ENCODE measurements at regions not wholly inside any gene's neighbourhood (a gene's known extent, or its start where the extent isn't known, plus 50 kb on each side); places are given as distances from the start of the nearest gene placed in this dataset.

DNA sequence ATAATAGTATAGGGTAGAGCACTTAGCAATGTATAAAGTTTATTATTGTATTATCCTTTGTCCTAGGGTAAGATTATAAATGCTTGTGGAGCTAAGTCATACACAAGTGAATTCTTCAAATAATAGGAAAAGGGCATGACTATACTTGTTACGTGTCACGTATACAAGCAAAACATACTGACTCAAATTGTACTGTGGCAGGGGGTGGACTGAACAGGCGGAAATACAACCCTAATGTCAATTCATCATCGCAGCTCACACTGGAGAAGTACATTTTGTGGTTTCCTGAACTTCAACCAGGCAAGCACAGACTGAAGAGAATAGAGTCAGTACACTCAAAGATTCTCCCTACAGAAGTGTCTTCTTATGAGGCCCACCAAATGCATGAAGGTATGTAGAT is 201.0 kb downstream of the MBD2 start:
- Histone ChIP-seq H3K36me3 (ENCODE audit: control insufficient read depth, insufficient read depth, low read length) (no peaks in the 10 kb centered on the region), H3K4me1 (ENCODE audit: control insufficient read depth, insufficient read depth, low read length) (peaks cover 1% of the 10 kb centered on the region; the same call in 1 of the 2 replicates), H3K27me3 (ENCODE audit: control insufficient read depth, insufficient read depth, low read length) (no peaks in the 10 kb centered on the region), H3K27ac (ENCODE audit: low read length) (no peak overlapping the region), H3K9me3 (ENCODE audit: control insufficient read depth, insufficient read depth, low read length) (no peaks in the 10 kb centered on the region), H3K4me3 (ENCODE audit: low read length) (no peak overlapping the region)
- DNase-seq (ENCODE audit: low read depth, low spot score) = no peak
- no CpG with 5 or more reads among the region's 4 CpGs for WGBS (ENCODE audit: insufficient coverage, insufficient read length)

DNA sequence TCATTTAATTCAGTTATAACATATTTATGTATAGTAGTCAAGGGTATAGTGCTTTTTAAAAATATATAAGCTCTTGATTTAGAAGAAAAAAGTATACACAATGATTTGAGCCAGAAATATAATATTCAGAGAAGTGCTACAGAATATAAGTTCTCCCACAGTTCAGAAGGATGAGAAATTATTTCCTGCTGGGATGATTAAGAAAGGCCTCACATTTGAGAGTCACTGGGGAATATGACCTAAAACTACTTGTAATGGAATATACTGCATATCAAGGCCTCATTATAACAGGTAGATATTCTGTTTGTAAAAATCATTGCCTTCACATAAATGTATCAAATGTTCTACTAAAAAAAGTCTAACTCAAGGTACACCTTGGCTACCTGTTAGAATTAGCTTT is 203.5 kb downstream of the MBD2 start:
- Histone ChIP-seq H3K36me3 (ENCODE audit: control insufficient read depth, insufficient read depth, low read length) (no peaks in the 10 kb centered on the region), H3K4me3 (ENCODE audit: low read length) (no peak overlapping the region), H3K9me3 (ENCODE audit: control insufficient read depth, insufficient read depth, low read length) (no peaks in the 10 kb centered on the region), H3K4me1 (ENCODE audit: control insufficient read depth, insufficient read depth, low read length) (no peaks in the 10 kb centered on the region), H3K27me3 (ENCODE audit: control insufficient read depth, insufficient read depth, low read length) (no peaks in the 10 kb centered on the region), H3K27ac (ENCODE audit: low read length) (no peak overlapping the region)
- DNase-seq (ENCODE audit: low read depth, low spot score) = no peak

DNA sequence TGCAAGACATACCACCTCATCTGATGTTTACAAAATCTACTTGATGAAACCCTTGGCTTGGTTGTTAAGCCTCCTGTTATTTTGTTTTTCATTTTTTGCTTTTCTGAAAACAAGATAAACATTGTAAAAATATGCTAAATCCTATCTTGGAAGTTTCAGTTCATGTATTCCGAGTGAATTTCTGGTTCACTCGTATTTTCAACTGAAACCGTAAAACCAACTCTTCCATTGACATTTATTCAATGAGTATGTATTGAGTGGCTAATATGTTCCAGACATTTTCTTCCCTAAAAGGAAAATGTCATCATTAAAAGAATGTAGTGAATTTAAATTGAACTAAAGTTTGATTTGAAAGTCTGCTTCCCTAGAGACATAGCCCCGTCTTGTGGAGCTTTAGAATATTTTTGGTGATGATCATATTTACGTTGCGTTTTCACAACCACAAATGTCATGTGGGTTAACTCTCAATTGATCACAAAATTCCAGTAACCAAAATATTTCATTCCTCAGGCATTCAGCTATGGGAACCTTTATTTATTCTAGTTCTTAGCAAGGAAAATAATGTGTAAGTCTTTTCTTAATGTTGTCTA is 204.2 kb downstream of the MBD2 start:
- Histone ChIP-seq H3K4me1 (ENCODE audit: control insufficient read depth, insufficient read depth, low read length) (no peaks in the 10 kb centered on the region), H3K36me3 (ENCODE audit: control insufficient read depth, insufficient read depth, low read length) (no peaks in the 10 kb centered on the region), H3K27ac (ENCODE audit: low read length) (no peak overlapping the region), H3K27me3 (ENCODE audit: control insufficient read depth, insufficient read depth, low read length) (no peaks in the 10 kb centered on the region), H3K9me3 (ENCODE audit: control insufficient read depth, insufficient read depth, low read length) (no peaks in the 10 kb centered on the region), H3K4me3 (ENCODE audit: low read length) (no peak overlapping the region)
- no peak for DNase-seq (ENCODE audit: low read depth, low spot score)
- WGBS (ENCODE audit: insufficient coverage, insufficient read length) = no CpG with 5 or more reads among the region's 6 CpGs

DNA sequence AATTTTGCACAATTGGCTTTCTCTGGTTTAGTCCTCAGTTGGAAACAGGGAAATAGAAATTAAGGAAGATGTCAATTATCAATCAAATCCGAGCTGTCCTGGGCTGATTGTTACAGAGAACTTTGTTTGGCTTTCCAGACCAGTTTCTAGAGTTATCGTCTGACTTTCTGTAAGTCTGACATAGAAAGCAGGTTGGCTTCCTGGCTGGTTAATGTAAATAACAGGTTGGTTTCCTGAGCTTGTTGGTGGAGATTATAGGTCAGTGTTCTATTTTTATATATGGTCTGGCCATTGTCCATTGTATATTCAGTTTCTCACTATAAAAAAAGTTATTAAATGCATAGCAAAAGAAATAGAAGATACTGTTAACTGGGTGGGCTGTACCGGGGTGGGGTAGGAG is 204.8 kb downstream of the MBD2 start:
- no peaks in the 10 kb centered on the region for H3K36me3 ChIP-seq (ENCODE audit: control insufficient read depth, insufficient read depth, low read length)
- no peaks in the 10 kb centered on the region for H3K27me3 ChIP-seq (ENCODE audit: control insufficient read depth, insufficient read depth, low read length)
- H3K4me1 ChIP-seq (ENCODE audit: control insufficient read depth, insufficient read depth, low read length) = no peaks in the 10 kb centered on the region
- H3K4me3 ChIP-seq (ENCODE audit: low read length) = no peak overlapping the region
- H3K9me3 ChIP-seq (ENCODE audit: control insufficient read depth, insufficient read depth, low read length) = no peaks in the 10 kb centered on the region
- DNase-seq (ENCODE audit: low read depth, low spot score) = no peak
- WGBS (ENCODE audit: insufficient coverage, insufficient read length) = no CpG with 5 or more reads among the region's 3 CpGs
- no peak overlapping the region for H3K27ac ChIP-seq (ENCODE audit: low read length)

DNA sequence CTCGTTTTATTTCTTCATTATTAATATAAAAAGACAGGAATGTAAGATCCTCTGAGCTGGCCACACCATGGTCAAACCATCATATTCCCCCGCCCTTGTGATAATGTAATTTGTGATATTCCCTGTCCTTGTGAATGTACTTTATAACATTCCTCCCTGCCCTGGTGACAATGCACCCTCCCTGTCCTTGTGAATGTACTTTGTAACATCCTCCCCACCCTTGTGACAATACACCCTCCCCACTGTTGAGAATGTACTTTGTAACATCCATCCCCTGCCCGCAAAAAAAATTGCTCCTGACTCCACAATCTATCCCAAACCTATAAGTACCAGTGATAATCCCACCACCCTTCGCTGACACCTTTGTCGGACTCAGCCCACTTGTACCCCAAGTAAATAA is 211.0 kb downstream of the MBD2 start:
- no peak overlapping the region for H3K27ac ChIP-seq (ENCODE audit: low read length)
- no peak overlapping the region for H3K4me3 ChIP-seq (ENCODE audit: low read length)
- H3K4me1 ChIP-seq (ENCODE audit: control insufficient read depth, insufficient read depth, low read length) = no peaks in the 10 kb centered on the region
- H3K36me3 ChIP-seq (ENCODE audit: control insufficient read depth, insufficient read depth, low read length) = no peaks in the 10 kb centered on the region
- 100% methylated on average over 1 of the region's 5 CpGs for WGBS (ENCODE audit: insufficient coverage, insufficient read length)
- DNase-seq (ENCODE audit: low read depth, low spot score) = no peak
- H3K9me3 ChIP-seq (ENCODE audit: control insufficient read depth, insufficient read depth, low read length) = no peaks in the 10 kb centered on the region
- no peaks in the 10 kb centered on the region for H3K27me3 ChIP-seq (ENCODE audit: control insufficient read depth, insufficient read depth, low read length)

DNA sequence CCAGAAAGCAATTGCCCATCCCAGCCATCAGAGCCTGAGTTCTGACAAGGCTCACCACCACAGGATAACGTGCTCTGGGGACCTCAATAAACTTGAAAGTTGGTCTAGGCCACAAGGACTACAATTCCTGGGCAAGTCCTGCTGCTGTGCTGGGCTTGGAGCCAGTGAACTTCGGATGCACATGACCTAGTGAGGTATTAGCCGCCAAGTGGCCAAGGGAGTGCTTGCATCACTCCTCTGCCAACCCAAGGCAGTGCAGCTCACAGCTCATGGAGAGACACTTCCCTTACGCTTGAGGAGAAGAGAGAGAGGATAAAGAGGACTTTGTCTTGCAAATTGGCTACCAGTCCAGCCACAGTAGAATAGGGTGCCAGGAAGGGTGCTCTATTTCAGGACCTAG is 219.6 kb downstream of the MBD2 start:
- DNase-seq (ENCODE audit: low read depth, low spot score) = peak; percentile 9
- Histone ChIP-seq H3K9me3 (ENCODE audit: control insufficient read depth, insufficient read depth, low read length) (no peaks in the 10 kb centered on the region), H3K27me3 (ENCODE audit: control insufficient read depth, insufficient read depth, low read length) (no peaks in the 10 kb centered on the region), H3K4me3 (ENCODE audit: low read length) (no peak overlapping the region), H3K27ac (ENCODE audit: low read length) (no peak overlapping the region), H3K4me1 (ENCODE audit: control insufficient read depth, insufficient read depth, low read length) (no peaks in the 10 kb centered on the region), H3K36me3 (ENCODE audit: control insufficient read depth, insufficient read depth, low read length) (no peaks in the 10 kb centered on the region)
- no CpG with 5 or more reads among the region's 4 CpGs for WGBS (ENCODE audit: insufficient coverage, insufficient read length)

DNA sequence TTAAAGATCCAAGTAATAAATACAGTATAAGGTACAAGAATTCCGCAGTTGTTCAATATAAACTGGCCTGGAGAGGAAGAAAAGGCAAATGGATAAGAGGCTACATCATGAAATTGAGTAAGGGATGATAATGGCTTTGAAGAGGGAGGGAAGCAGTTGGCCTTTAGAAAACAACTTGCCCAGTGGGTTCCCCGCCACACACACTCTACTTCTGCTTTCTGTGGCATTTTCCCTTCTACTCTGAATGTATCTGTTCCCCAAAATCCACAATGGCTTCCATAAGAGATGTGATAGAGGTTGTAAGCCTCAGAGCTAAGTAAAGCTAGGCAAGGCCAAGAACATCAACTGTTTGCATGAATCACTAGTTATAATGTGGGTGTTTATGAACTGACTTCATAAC is 221.3 kb downstream of the MBD2 start:
- Histone ChIP-seq H3K36me3 (ENCODE audit: control insufficient read depth, insufficient read depth, low read length) (no peaks in the 10 kb centered on the region), H3K4me3 (ENCODE audit: low read length) (no peak overlapping the region), H3K27ac (ENCODE audit: low read length) (no peak overlapping the region), H3K27me3 (ENCODE audit: control insufficient read depth, insufficient read depth, low read length) (no peaks in the 10 kb centered on the region), H3K9me3 (ENCODE audit: control insufficient read depth, insufficient read depth, low read length) (no peaks in the 10 kb centered on the region), H3K4me1 (ENCODE audit: control insufficient read depth, insufficient read depth, low read length) (no peaks in the 10 kb centered on the region)
- no CpG with 5 or more reads among the region's 2 CpGs for WGBS (ENCODE audit: insufficient coverage, insufficient read length)
- no peak for DNase-seq (ENCODE audit: low read depth, low spot score)

DNA sequence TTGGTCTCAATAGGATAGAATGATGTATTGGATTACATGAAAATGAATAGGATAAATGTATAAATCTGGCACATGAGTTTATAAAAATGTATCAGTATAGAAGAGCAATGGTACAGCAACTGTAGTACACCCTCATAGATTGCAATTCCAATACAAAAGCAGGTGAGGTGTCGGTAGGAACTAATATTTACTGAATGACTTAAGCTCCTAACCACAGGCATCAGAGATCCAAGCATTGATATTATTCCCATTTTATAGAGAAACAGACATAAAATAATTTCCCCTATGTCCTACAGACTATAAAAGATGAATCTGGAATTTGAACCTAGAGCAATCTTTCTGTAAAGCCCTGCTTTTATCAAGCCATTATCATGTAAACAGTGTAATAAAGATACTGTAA is 227.4 kb downstream of the MBD2 start:
- H3K36me3 ChIP-seq (ENCODE audit: control insufficient read depth, insufficient read depth, low read length) = no peaks in the 10 kb centered on the region
- DNase-seq (ENCODE audit: low read depth, low spot score) = no peak
- no peaks in the 10 kb centered on the region for H3K4me1 ChIP-seq (ENCODE audit: control insufficient read depth, insufficient read depth, low read length)
- H3K27me3 ChIP-seq (ENCODE audit: control insufficient read depth, insufficient read depth, low read length) = no peaks in the 10 kb centered on the region
- no peak overlapping the region for H3K27ac ChIP-seq (ENCODE audit: low read length)
- WGBS (ENCODE audit: insufficient coverage, insufficient read length) = no CpG with 5 or more reads among the region's 1 CpG
- no peak overlapping the region for H3K4me3 ChIP-seq (ENCODE audit: low read length)
- H3K9me3 ChIP-seq (ENCODE audit: control insufficient read depth, insufficient read depth, low read length) = no peaks in the 10 kb centered on the region

DNA sequence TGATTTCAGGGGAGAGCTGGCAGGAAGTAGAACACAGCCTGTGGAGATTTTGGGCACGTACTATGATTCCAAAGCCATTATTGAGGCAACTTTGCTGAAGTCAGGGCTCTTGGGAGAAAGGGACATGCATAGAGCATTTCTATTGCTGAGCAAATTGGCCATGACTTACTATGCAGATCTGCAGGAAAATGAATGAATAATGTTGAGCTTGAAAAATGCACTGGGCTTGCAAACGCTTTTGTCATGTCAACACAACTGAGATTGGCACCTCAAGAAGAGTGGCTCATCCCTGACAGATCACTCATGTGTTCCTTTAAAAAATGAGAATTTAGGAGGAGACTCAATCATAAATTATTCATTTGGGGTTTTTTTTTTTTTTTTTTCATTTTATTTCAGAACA is 230.5 kb downstream of the MBD2 start:
- WGBS (ENCODE audit: insufficient coverage, insufficient read length) = no CpG with 5 or more reads among the region's 2 CpGs
- Histone ChIP-seq H3K9me3 (ENCODE audit: control insufficient read depth, insufficient read depth, low read length) (no peaks in the 10 kb centered on the region), H3K36me3 (ENCODE audit: control insufficient read depth, insufficient read depth, low read length) (no peaks in the 10 kb centered on the region), H3K4me3 (ENCODE audit: low read length) (no peak overlapping the region), H3K4me1 (ENCODE audit: control insufficient read depth, insufficient read depth, low read length) (no peaks in the 10 kb centered on the region), H3K27ac (ENCODE audit: low read length) (no peak overlapping the region), H3K27me3 (ENCODE audit: control insufficient read depth, insufficient read depth, low read length) (no peaks in the 10 kb centered on the region)
- DNase-seq (ENCODE audit: low read depth, low spot score) = no peak

DNA sequence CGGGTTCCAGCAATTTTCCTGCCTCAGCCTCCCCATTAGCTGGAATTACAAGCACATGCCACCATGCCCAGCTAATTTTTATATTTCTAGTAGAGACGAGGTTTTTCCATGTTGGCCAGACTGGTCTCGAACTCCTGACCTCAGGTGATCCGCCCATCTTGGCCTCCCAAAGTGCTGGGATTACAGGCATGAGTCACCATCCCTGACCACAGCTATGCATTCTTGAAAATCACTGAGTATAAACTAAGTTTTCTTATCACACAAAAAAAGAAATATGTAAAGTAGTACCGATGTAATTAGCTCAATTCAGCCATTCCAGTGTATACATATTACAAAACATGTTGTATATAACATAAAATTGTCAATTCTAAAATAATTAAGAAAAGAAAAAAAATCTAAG is 232.7 kb downstream of the MBD2 start:
- no peaks in the 10 kb centered on the region for H3K36me3 ChIP-seq (ENCODE audit: control insufficient read depth, insufficient read depth, low read length)

DNA sequence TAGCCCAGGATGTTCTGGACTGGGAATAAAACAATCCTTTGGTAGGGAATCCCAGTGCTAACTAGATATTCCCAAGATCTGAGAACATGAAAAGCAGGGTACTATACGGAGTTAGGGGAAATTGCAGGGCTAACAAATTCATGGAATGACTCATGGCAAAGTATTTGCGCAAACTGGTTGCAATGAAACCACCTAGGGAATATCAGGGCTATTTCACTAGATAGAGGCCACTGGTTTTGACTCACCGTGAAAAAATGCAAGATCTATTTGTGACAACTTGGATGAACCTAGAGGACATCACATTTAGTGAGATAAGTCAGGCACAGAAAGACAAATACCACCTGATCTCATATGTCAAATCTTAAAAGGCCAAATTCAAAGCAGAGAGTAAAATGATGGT is 233.3 kb downstream of the MBD2 start:
- Histone ChIP-seq H3K9me3 (ENCODE audit: control insufficient read depth, insufficient read depth, low read length) (no peaks in the 10 kb centered on the region), H3K27me3 (ENCODE audit: control insufficient read depth, insufficient read depth, low read length) (no peaks in the 10 kb centered on the region), H3K27ac (ENCODE audit: low read length) (no peak overlapping the region), H3K4me1 (ENCODE audit: control insufficient read depth, insufficient read depth, low read length) (no peaks in the 10 kb centered on the region), H3K36me3 (ENCODE audit: control insufficient read depth, insufficient read depth, low read length) (no peaks in the 10 kb centered on the region), H3K4me3 (ENCODE audit: low read length) (no peak overlapping the region)
- no CpG with 5 or more reads among the region's 3 CpGs for WGBS (ENCODE audit: insufficient coverage, insufficient read length)
- no peak for DNase-seq (ENCODE audit: low read depth, low spot score)

More for the DNA sequence above, 232.7 kb downstream of the MBD2 start:
- Histone ChIP-seq H3K27ac (ENCODE audit: low read length) (no peak overlapping the region), H3K4me1 (ENCODE audit: control insufficient read depth, insufficient read depth, low read length) (no peaks in the 10 kb centered on the region), H3K4me3 (ENCODE audit: low read length) (no peak overlapping the region), H3K27me3 (ENCODE audit: control insufficient read depth, insufficient read depth, low read length) (no peaks in the 10 kb centered on the region), H3K9me3 (ENCODE audit: control insufficient read depth, insufficient read depth, low read length) (no peaks in the 10 kb centered on the region)
- WGBS (ENCODE audit: insufficient coverage, insufficient read length) = no CpG with 5 or more reads among the region's 5 CpGs
- no peak for DNase-seq (ENCODE audit: low read depth, low spot score)
